Posterior vena cava (tissue), 2 donors: ENCODE measurements at regions not wholly inside any gene's neighbourhood (a gene's known extent, or its start where the extent isn't known, plus 50 kb on each side); places are given as distances from the start of the nearest gene placed in this dataset.
A peak's percentile ranks its signal among the peaks of the same experiment; 100 is the strongest.

Experiments
- DNase-seq: peaks from one replicate; pipeline ENCODE4 v3.0.0-alpha.2; 2020; ENCODE audit warnings: low spot score
- intact Hi-C, 2 donors: fragments of 100-400 bp; cut with DNase I; formaldehyde crosslinking; loops; one replicate each; pipeline versions ENCODE4 v1.14.1 to v1.14.2; 2022 to 2023
- donor health status: DM: yes; HTN: yes; CAD: no.
- donor health status: DM: yes; HTN: yes; CAD: no.

DNA sequence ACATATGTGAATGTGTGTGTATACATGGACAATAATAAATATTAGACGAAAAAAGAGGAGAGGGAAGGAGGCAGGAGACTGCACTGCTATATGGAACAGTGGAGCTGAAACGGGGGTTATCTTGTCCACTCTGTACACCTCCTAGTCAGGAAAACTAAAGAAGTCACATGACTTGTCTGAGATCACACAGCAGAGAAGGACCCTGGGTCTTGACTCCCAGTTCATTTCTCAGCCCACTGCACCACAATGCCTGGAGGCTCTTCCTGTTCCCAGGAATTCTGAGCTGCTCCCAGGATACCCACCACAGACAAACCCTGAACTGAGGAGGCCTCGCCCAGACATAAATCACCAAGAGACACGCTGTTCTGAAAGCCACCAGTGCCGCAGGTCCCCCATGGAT is 349.6 kb downstream of the CTTN start:
- peak; percentile 54 for DNase-seq
- intact Hi-C loops, result no loop called here

GRCh38 chr11:70751142-70751734 is 352.9 kb downstream of the CTTN start:
- no peak for DNase-seq
- intact Hi-C loops, result no loop called here

DNA sequence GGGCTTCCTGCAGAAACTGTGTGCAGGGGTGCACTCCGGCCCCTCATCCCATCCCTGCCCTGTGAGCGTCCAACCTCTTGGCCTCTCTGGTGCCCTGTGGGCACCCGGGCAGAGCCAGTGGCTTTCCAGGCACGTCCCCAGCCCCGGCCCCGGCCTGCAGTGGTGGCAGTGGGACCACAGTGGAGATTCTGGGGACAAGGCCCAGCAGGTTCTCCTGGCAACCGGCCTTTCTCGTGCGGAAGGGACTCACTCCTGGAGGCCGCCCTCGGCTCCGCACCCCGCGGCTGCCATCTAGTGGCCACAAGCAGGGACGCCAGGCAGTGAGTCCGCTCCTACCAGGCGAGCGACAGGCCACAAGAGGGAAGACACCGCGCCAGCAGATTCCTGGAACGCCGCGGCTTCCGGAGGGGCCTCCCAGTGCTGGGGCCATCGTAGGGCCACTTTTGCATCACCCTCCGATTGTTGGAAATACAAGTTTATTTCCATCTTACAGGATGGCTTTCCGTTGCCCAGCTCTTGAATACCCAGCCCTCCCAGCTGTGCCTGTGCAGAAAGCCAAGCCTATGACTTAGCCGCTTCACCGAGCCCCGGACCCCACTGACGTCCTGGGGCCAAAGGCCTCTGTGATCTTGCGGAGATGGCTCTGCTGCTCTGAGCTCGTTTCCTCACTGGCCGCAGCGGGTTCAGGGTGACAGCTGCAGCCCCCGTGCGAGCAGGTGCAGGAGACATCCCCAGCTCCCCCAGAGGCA is 357.3 kb downstream of the CTTN start:
- intact Hi-C loops, result loop anchor here in 1 of 2 donors (5.0 kb wide), 1 partner anchor 288 kb away; no protein-coding TSS in a partner anchor

DNA sequence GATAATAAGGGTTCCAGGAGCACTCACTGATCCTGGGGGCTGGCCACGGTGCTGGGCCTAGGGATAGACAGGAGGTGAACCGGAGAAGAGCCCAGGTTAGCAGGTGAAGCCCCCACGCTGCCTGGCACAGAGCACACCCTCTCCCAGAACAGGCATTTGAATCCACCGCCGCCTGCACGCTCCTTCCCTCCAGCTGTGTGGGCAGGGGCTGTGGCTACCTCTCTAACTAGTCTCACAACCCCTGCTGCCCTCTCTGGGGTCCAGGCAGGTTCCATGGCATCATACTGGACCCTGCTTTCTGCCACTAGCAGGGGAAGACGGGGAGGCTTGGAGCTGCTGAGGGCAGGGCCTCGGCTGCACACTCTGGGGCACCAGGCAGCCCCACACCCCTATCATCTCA is 358.0 kb downstream of the CTTN start:
- intact Hi-C loops, result loop anchor here in 1 of 2 donors (5.0 kb wide), 1 partner anchor 289 kb away; no protein-coding TSS in a partner anchor
- DNase-seq, result no peak

More for the DNA sequence above, 357.3 kb downstream of the CTTN start:
- DNase-seq, result peak; percentile 93

DNA sequence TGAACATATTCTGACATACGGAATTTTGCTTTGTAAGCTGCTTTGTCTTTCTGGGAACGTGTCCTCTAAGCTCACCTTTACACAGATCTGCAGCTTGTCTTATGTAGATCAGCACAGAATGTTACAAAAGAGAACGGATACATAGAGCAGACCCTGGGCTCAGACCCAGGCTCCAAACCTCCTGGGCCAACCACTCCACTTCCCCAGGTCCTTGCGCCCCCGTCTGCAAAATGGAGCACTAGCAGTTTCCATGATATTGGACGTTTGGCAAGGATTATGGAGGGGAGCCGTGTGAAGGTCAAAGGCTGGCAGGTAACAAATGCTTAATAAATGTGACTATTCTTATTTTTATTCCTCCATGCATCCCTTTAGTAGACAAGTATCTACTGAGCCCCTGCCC is 358.4 kb downstream of the CTTN start:
- intact Hi-C loops, result loop anchor here in 1 of 2 donors (5.0 kb wide), 1 partner anchor 289 kb away; no protein-coding TSS in a partner anchor
- DNase-seq, result peak; percentile 5

GRCh38 chr11:70757241-70757640 is 358.9 kb downstream of the CTTN start:
- peak; percentile 25 for DNase-seq
- intact Hi-C loops, result loop anchor here in 1 of 2 donors (5.0 kb wide), 1 partner anchor 290 kb away; no protein-coding TSS in a partner anchor

- peak; percentile 51 for DNase-seq
- intact Hi-C loops, result loop anchor here in 1 of 2 donors (5.0 kb wide), 1 partner anchor 291 kb away; no protein-coding TSS in a partner anchor
Measured at GRCh38 chr11:70758206-70758605, 359.9 kb downstream of the CTTN start.

DNA sequence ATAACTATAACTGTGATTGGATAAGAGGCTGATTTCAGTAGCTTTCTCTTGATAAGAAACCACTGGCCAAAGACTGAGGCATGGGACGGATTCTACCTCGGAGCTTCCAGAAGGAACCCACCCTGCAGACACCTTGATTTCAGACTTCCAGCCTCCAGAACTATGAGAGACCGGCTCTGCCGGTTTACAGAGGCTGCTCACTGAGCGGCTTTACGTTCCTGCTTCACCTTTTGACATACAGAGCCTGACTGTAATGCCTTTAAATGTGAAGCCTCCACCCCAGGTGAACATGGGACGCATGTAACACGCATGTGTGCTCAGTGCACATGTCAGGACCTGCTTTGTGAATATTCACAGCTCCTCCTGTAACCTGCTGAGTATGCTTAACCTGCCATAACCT is 361.5 kb downstream of the CTTN start:
- no peak for DNase-seq
- intact Hi-C loops, result loop anchor here in 1 of 2 donors (5.0 kb wide), 1 partner anchor 293 kb away; no protein-coding TSS in a partner anchor

- peak; percentile 54 for DNase-seq
- intact Hi-C loops, result loop anchor here in 1 of 2 donors (1.0 kb wide), 1 partner anchor 282 kb away; no protein-coding TSS in a partner anchor
Measured at GRCh38 chr11:70760416-70761020, 362.2 kb downstream of the CTTN start.

DNA sequence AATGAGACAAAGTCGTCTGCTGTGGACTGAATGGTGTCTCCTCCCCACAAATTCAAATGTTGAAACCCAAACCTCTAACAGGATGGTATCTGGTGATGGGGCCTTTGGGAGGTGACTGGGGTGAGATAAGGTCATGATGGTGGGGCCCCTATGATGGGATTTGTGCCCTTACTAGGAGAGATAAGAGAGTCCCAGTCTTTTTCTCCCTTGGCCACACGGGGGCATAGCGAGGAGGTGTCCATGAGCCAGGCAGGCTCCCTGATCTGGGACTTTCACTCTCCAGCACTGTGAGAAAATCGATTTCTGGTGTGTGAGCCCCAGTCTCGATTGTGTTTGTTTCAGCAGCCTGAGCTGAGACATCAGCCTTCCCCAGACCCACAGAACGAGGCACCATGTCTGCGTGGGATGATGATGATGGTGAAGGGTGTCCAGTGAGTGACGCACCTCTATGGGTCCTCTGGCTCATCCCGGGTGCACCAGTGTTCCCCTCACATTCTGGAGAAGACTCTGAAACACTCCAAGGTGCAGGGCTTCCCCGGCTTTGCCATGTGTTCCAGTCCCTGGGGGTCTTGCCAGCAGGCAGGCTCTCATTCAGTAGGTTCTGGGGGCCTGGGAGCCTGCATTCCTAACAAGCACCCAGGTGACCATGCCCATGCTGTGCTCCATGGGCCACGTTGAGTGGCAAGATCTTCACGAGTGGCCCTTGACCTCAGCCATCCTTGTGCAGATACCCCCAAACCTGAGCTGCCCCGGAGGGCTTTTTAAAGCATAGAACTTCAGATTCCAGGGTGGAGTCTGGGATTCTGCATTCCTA is 363.0 kb downstream of the CTTN start:
- intact Hi-C loops, result loop anchor here in 1 of 2 donors (1.0 kb wide), 1 partner anchor 283 kb away; no protein-coding TSS in a partner anchor

DNA sequence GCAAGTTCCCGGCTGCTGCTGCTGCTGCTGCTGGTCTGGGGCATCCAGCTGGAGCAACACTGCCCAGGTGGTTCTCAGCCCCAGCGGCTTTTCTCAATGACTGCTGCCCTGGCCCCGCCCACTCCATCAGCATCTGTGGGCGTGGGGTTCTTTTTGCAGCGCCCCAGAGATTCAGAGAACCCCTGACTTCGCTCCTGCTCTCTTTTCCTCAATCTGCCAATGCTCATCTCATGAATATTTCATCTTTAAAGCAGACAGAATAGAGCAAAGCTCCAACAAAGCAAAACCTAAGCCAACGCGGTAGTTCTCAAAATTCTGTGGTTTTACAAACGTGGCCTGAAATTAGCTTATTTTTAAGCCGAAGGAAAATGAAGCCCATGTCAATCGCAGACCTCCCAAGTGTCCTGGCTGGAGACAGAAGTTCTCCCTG is 363.6 kb downstream of the CTTN start:
- intact Hi-C loops, result loop anchor here in 1 of 2 donors (1.0 kb wide), 1 partner anchor 284 kb away; no protein-coding TSS in a partner anchor
- DNase-seq, result peak; percentile 17

More for the DNA sequence above, 363.0 kb downstream of the CTTN start:
- DNase-seq, result peak; percentile 66

- DNase-seq, result peak; percentile 42
- intact Hi-C loops, result no loop called here
Measured at GRCh38 chr11:70762810-70763209, 364.5 kb downstream of the CTTN start.

GRCh38 chr11:70763606-70764005 is 365.3 kb downstream of the CTTN start:
- no peak for DNase-seq
- intact Hi-C loops, result no loop called here

GRCh38 chr11:70764356-70764905 is 366.1 kb downstream of the CTTN start:
- intact Hi-C loops, result no loop called here
- DNase-seq, result peak; percentile 35

- intact Hi-C loops, result no loop called here
Measured at GRCh38 chr11:70766901-70767300, 368.6 kb downstream of the CTTN start.

GRCh38 chr11:70768346-70769095 is 370.2 kb downstream of the CTTN start:
- intact Hi-C loops, result no loop called here
- peak; percentile 56 for DNase-seq

More at GRCh38 chr11:70766901-70767300, 368.6 kb downstream of the CTTN start:
- no peak for DNase-seq

DNA sequence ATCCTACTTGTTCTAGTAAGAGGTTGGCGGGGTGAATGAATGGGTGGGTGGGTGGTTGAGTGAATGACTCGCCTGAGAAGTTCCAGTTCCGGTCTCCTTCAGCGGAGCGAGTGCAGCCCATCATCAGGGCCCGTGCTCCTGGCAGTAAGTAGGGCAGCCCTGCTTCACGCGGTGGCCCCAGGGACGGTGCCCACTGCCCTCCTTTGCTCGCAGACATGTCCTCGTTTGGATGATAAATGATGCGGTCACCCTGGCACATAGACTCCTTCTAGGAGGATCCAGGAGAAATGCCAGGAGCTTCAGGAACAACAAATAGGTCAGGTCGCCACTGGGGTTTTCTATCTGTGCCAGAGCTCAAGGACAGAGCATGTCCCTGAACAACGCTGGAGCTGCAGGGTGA is 370.8 kb downstream of the CTTN start:
- DNase-seq, result no peak
- intact Hi-C loops, result no loop called here

- no peak for DNase-seq
Measured at GRCh38 chr11:70769521-70769920, 371.2 kb downstream of the CTTN start.

More at GRCh38 chr11:70769521-70769920, 371.2 kb downstream of the CTTN start:
- intact Hi-C loops, result no loop called here
